Sigmoid colon (tissue), 4 donors: ENCODE measurements at regions not wholly inside any gene's neighbourhood (a gene's known extent, or its start where the extent isn't known, plus 50 kb on each side); places are given as distances from the start of the nearest gene placed in this dataset.

Experiments used
- CTCF ChIP-seq, 4 experiments: fragments of 450-650 bp in 3 of 4; fragments of 200-600 bp in 1 of 4; IDR thresholded peaks; one replicate each; pipeline ENCODE4 v1.5.1; 2016 to 2019; ENCODE audit warnings: antibody characterized with exemption in 4 of 4, mild to moderate bottlenecking in 3 of 4, moderate library complexity in 2 of 4
- EP300 ChIP-seq, 4 donors: sonication (generic); formaldehyde crosslinking; IDR thresholded peaks; one replicate each; pipeline ENCODE4 v1.6.1; 2017; ENCODE audit warnings: antibody characterized with exemption in 4 of 4
- POLR2A ChIP-seq, 2 donors: fragments of 450-650 bp; IDR thresholded peaks; one replicate each; pipeline ENCODE4 v1.6.1; 2016; ENCODE audit warnings: antibody characterized with exemption in 2 of 2, mild to moderate bottlenecking in 2 of 2, moderate library complexity in 2 of 2
- POLR2AphosphoS5 ChIP-seq, 4 donors: sonication (generic); formaldehyde crosslinking; IDR thresholded peaks; one replicate each; pipeline ENCODE4 v1.6.1; 2017; ENCODE audit warnings: antibody characterized with exemption in 4 of 4

GRCh38 chr14:86423214-86423613, 893.3 kb downstream of the FLRT2 start:
- TF ChIP-seq CTCF (IDR thresholded peaks at IDR 0.05) (no peak), POLR2A (IDR thresholded peaks at IDR 0.05) (no peak), POLR2AphosphoS5 (IDR thresholded peaks at IDR 0.05) (no peak), EP300 (IDR thresholded peaks at IDR 0.05) (no peak)
